A549 (cell line): ENCODE measurements at regions not wholly inside any gene's neighbourhood (a gene's known extent, or its start where the extent isn't known, plus 50 kb on each side); places are given as distances from the start of the nearest gene placed in this dataset.

ENCODE experiments used
- ATAC-seq, 2 experiments: fragments of 200-7000 bp in 1 of 2; fragments of >200 bp in 1 of 2; cut with Nextera tagmentation in 1 of 2; cut with Tn5 transposase in 1 of 2; 3 replicates each; pipeline versions ENCODE4 v1.8.0 to v1.9.1; 2018 to 2020; ENCODE audit warnings: mild to moderate bottlenecking in 1 of 2, moderate library complexity in 1 of 2
- CTCF ChIA-PET: fragments of 300-600 bp; sonication (Branson Sonifier 250); formaldehyde crosslinking; extraction: SDS; loops from one replicate; lab custom pipeline; 2021; ENCODE audit warnings: antibody characterized with exemption, inconsistent platforms; lab: Yijun Ruan, JAX
- POLR2A ChIA-PET: fragments of 350-600 bp; formaldehyde crosslinking; extraction: SDS; loops from one replicate; lab custom pipeline; 2021; ENCODE audit warnings: antibody characterized with exemption, inconsistent platforms; lab: Yijun Ruan, JAX
- DNase-seq, 2 experiments: peaks; one replicate each; pipeline versions ENCODE4 v3.0.0 to v3.0.0-alpha.2; 2011 to 2016; ENCODE audit warnings: low read depth in 1 of 2, low spot score in 1 of 2
- FAIRE-seq: peaks from 2 replicates; lab custom pipeline; 2011; peaks lifted over from hg19 to GRCh38; lab: Jason Lieb, UNC
- H3K27ac ChIP-seq, 2 experiments: fragments of >200 bp; sonication (Bioruptor Twin); formaldehyde crosslinking; 3 replicates each; pipeline ENCODE4 v1.5.1; 2016 to 2017
- H3K4me1 ChIP-seq: fragments of >200 bp; sonication (Bioruptor Twin); formaldehyde crosslinking; 3 replicates; pipeline ENCODE4 v1.6.1; 2016
- H3K4me2 ChIP-seq: fragments of >200 bp; sonication (Bioruptor Twin); formaldehyde crosslinking; 3 replicates; pipeline ENCODE4 v1.6.1; 2016
- H3K4me3 ChIP-seq: fragments of >200 bp; sonication (Bioruptor Twin); formaldehyde crosslinking; 3 replicates; pipeline ENCODE4 v1.5.1; 2016
- H3K9me3 ChIP-seq: fragments of >200 bp; sonication (Bioruptor Twin); formaldehyde crosslinking; 3 replicates; pipeline ENCODE4 v1.6.1; 2016
- CBX8 ChIP-seq: fragments of 200-600 bp; sonication (generic); IDR thresholded peaks from 2 replicates; pipeline ENCODE4 v1.6.1; 2016
- CHD4 ChIP-seq: fragments of 200-600 bp; sonication (generic); IDR thresholded peaks from 2 replicates; pipeline ENCODE4 v1.6.1; 2016; ENCODE audit warnings: antibody characterized with exemption, mild to moderate bottlenecking, borderline replicate concordance
- ELK1 ChIP-seq: fragments of 150-350 bp; IDR thresholded peaks from 2 replicates; pipeline ENCODE4 v1.6.1; 2014; ENCODE audit warnings: low read depth, mild to moderate bottlenecking, low read length
- EP300 ChIP-seq, 2 experiments: fragments of >200 bp; sonication (Bioruptor Twin); formaldehyde crosslinking; IDR thresholded peaks; 2 replicates in 1 of 2; 3 replicates in 1 of 2; pipeline ENCODE4 v1.6.1; 2016 to 2017
- ESRRA ChIP-seq: fragments of 150-350 bp; IDR thresholded peaks from 2 replicates; pipeline ENCODE4 v1.6.1; 2014; ENCODE audit warnings: mild to moderate bottlenecking, low read length, borderline replicate concordance
- FOXS1 ChIP-seq: fragments of 250-450 bp; sonication (Bioruptor Pico); IDR thresholded peaks from 2 replicates; pipeline ENCODE4 v1.5.0; 2020; ENCODE audit warnings: mild to moderate bottlenecking, moderate library complexity
- GATA3 ChIP-seq: IDR thresholded peaks from 2 replicates; pipeline ENCODE4 v1.6.1; 2012; ENCODE audit warnings: borderline replicate concordance
- HEYL ChIP-seq: fragments of 250-450 bp; sonication (Bioruptor Pico); IDR thresholded peaks from 2 replicates; pipeline ENCODE4 v1.8.0; 2021; ENCODE audit warnings: mild to moderate bottlenecking, moderate library complexity
- MAFK ChIP-seq: fragments of 450-650 bp; IDR thresholded peaks from 2 replicates; pipeline ENCODE4 v1.6.1; 2014; ENCODE audit not compliant: partially characterized antibody
- MAZ ChIP-seq: fragments of 150-350 bp; IDR thresholded peaks from 2 replicates; pipeline ENCODE4 v1.6.1; 2014; ENCODE audit warnings: antibody characterized with exemption, low read depth, low read length, borderline replicate concordance
- MYC ChIP-seq: IDR thresholded peaks from 2 replicates; pipeline ENCODE4 v1.6.1; 2012; ENCODE audit warnings: mild to moderate bottlenecking, inconsistent platforms, low read length, improper control_type of control experiment, borderline replicate concordance
- NFE2L2 ChIP-seq: fragments of 150-350 bp; conservative IDR thresholded peaks from 2 replicates; pipeline ENCODE4 v1.6.1; 2014; ENCODE audit warnings: low read length
- RCOR1 ChIP-seq: fragments of 150-350 bp; IDR thresholded peaks from 2 replicates; pipeline ENCODE4 v1.6.1; 2014; ENCODE audit warnings: antibody characterized with exemption, low read length, low read depth
- RNF2 ChIP-seq: fragments of 200-600 bp; sonication (generic); IDR thresholded peaks from 2 replicates; pipeline ENCODE4 v1.6.1; 2016; ENCODE audit warnings: low read depth, mild to moderate bottlenecking, antibody characterized with exemption, moderate library complexity, borderline replicate concordance
- WGBS: methylation state at CpG from one replicate; pipeline ENCODE4 v1.1.6; 2017; ENCODE audit errors: missing lambda C conversion rate; 5-methylcytosine and 5-hydroxymethylcytosine counted together
- TF ChIP-seq, protein P1 (sequence below): fragments of >200 bp; sonication (Bioruptor Twin); formaldehyde crosslinking; IDR thresholded peaks from 3 replicates; pipeline ENCODE4 v1.5.1; 2016
- TF ChIP-seq, protein P2 (sequence below): fragments of >200 bp; sonication (Bioruptor Twin); formaldehyde crosslinking; IDR thresholded peaks from 2 replicates; pipeline ENCODE4 v1.6.1; 2016

DNA sequence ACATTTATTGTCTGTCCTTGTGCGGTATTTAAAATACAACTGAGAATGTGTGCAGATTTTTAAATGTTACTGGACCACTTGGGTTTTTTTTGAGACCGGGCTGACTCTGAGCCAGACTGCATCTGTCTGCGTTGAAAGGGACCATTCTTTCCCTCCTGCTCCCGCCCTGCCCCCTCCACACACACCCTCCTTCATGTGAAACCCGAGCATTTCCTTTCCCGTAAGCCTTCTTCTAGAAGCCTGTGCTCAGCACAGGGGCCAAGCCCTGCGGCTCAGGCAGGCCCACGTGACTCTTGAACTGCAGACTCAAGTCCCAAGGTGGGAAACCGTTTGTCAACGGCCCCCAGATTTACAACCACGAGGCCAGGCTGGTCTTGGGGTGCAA is 82.7 kb upstream of the FOXC1 start (continued):
- TF ChIP-seq ELK1 (no peak), EP300 (IDR thresholded peaks at IDR 0.05) (no peak)

- no peak for FAIRE-seq
- no peak for DNase-seq
- no peak for ATAC-seq
- Histone ChIP-seq H3K4me3 (no peak overlapping the region), H3K9me3 (no peaks in the 10 kb centered on the region), H3K4me1 (no peaks in the 10 kb centered on the region), H3K27ac (no peak overlapping the region), H3K4me2 (no peak overlapping the region)
- ChIA-PET CTCF (interaction anchor here (0.7 kb wide), 1 partner anchor 913 kb away, joined by 3 read pairs; no protein-coding TSS in a partner anchor), POLR2A (no interaction called here)
- TF ChIP-seq RNF2 (no peak), HEYL (CRISPR knock-in tag) (no peak), ESRRA (no peak), MYC (no peak), FOXS1 (no peak), CBX8 (no peak)
- 85% methylated on average over 4 of the region's 4 CpGs for WGBS
Measured at GRCh38 chr6:1535295-1535694, 74.4 kb upstream of the FOXC1 start.

GRCh38 chr6:1536526-1537429 is 72.9 kb upstream of the FOXC1 start:
- ATAC-seq (no peak), DNase-seq (no peak), FAIRE-seq (no peak)
- no peak for TF ChIP-seq GATA3
- TF ChIP-seq, protein P1, sequence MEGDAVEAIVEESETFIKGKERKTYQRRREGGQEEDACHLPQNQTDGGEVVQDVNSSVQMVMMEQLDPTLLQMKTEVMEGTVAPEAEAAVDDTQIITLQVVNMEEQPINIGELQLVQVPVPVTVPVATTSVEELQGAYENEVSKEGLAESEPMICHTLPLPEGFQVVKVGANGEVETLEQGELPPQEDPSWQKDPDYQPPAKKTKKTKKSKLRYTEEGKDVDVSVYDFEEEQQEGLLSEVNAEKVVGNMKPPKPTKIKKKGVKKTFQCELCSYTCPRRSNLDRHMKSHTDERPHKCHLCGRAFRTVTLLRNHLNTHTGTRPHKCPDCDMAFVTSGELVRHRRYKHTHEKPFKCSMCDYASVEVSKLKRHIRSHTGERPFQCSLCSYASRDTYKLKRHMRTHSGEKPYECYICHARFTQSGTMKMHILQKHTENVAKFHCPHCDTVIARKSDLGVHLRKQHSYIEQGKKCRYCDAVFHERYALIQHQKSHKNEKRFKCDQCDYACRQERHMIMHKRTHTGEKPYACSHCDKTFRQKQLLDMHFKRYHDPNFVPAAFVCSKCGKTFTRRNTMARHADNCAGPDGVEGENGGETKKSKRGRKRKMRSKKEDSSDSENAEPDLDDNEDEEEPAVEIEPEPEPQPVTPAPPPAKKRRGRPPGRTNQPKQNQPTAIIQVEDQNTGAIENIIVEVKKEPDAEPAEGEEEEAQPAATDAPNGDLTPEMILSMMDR = no peak
- no peak for TF ChIP-seq MAZ
- TF ChIP-seq, protein P2, sequence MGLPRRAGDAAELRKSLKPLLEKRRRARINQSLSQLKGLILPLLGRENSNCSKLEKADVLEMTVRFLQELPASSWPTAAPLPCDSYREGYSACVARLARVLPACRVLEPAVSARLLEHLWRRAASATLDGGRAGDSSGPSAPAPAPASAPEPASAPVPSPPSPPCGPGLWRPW = no peak
- Histone ChIP-seq H3K27ac (no peak overlapping the region), H3K4me2 (no peak overlapping the region), H3K9me3 (no peaks in the 10 kb centered on the region), H3K4me1 (no peaks in the 10 kb centered on the region), H3K4me3 (no peak overlapping the region)
- ChIA-PET POLR2A (no interaction called here), CTCF (no interaction called here)
- WGBS = 87% methylated on average over 21 of the region's 21 CpGs

DNA sequence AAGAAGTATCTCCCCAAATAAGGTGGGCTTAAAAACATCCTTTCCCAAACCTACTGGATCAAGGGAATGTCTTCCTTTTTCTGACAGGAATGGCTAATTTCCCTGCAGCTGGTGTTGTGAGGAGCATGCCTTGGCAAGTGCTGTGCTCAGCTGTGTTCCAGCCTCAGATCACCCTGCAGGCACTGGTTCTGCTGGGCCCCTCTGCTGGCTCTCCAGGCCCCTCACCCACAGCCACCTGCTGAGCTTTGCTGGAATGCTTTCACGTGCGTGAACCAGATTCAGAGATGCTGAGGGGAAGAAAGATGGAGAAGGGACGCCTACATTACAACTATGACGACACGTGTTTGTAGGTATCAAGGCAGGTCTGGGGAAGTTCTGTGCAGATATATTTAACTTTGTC is 71.3 kb upstream of the FOXC1 start:
- no peak for DNase-seq
- no peak for FAIRE-seq
- H3K4me2 ChIP-seq = no peak overlapping the region
- H3K4me1 ChIP-seq = no peaks in the 10 kb centered on the region
- no peak overlapping the region for H3K4me3 ChIP-seq
- TF ChIP-seq NFE2L2 (no peak), MAFK (no peak), CHD4 (no peak), RCOR1 (no peak)
- TF ChIP-seq, all 56 proteins: peak for 0
- Histone ChIP-seq H3K27ac (no peak overlapping the region), H3K9me3 (no peaks in the 10 kb centered on the region)
- no peak for ATAC-seq
- 63% methylated on average over 5 of the region's 5 CpGs for WGBS
- ChIA-PET POLR2A (no interaction called here), CTCF (no interaction called here)
